NCI-H345 (cell line): ENCODE measurements at regions not wholly inside any gene's neighbourhood (a gene's known extent, or its start where the extent isn't known, plus 50 kb on each side); places are given as distances from the start of the nearest gene placed in this dataset.

Source experiments
- DNase-seq: peaks from one replicate; lab custom pipeline; 2025; lab: John Stamatoyannopoulos, UW

DNA sequence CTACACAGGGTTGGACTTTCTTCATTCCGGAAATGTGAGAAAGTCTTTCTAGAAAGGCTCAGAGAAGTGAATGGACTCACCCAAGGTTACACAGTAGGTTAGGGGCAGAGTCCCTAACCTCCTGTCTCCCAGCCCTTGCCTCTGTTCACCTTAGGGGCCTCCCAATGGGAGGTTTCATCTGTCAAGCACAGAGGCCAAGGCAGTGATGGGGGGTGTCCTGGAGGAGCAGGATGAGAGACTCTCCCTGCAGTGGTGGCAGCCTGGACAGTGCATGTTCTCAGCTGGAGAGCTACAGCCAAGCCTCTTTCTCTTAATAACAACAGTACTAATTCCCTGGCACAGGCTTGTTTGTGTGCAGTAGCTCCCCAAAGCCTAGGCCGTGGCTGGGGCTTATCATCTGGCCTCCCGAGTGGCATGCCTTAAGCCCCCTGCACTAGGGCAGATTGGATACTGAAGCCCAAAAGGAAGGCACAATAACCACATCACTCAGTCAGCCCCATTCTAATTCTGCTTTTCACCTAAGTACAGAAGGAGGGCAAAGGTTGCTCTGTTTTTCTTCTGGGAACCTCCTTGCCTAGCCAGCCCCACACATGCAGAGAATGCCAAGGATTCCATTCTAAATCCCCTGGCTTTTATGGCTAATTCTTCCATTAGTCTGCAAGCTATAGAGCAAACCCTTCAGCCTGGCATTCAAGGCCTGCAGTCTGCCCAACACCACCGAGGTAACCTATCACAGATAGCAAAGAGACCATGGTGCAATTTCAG is 50.2 kb upstream of the XPA start:
- DNase-seq: no peak

- DNase-seq: no peak
These were observed 51.4 kb upstream of the XPA start for GRCh38 chr9:97748525-97748924.

DNA sequence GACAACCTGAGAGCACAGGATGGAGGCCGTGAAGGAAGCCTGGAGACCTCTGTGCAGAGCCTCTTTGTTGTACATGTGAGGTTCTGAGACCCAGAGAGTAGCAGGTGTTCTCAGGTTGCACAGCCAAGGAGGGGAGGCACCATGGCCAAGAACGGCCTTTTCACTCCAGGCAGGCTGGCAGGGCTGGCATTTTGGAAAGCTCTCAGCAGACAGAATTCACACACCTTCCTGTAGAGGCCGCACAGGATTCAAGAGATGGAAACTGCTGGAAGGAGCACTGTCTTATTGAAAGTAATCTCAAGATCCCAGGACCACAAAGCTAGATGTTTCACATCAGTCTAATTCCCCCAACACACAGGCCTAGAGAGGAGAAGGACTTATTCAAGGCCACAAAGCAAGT is 52.8 kb upstream of the XPA start:
- DNase-seq: no peak

DNA sequence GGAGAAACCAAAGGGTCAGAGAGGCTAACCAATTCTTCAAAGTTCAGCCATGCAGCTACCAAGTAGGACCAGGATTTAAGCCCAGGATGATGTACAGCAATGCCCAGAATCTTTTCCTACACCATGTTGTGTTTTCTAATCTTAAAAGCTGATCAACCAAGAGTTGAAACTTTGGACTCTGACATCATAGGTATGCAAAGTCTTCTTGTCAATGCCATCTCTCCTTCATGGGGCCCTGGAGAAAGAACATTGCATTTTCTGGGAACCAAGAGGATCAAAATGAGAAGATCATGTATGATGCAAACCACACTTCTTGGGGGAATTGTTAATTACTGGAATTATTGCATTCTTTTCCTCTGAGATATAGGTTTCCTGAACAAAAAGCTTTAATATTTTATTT is 54.4 kb upstream of the XPA start:
- DNase-seq: no peak

- no peak for DNase-seq
These were observed 55.1 kb upstream of the XPA start for GRCh38 chr9:97752274-97752673.

- DNase-seq: no peak
These were observed 56.2 kb upstream of the XPA start for GRCh38 chr9:97753364-97753763.

DNA sequence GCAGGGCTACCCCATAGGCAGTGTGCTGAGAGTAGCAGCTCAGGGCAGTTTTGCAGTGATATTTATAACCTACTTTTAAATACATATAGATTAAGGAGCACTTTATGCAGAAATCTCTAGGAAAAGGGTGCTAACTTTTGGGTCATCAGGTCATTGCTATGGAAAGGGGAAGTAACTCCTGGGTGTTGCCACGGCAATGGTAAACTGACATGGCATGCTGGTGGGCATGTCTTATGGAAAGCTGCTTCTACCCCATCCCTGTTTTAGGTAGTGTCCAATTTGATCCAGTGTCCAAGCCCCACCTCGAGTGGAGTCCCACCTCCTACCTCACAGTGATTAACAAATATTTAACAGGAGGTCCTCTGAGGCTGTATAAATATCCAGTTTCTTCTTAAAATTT is 56.8 kb upstream of the XPA start:
- no peak for DNase-seq

GRCh38 chr9:97755618-97756267 is 58.6 kb upstream of the XPA start:
- no peak for DNase-seq

- no peak for DNase-seq
These were observed 59.9 kb upstream of the XPA start for GRCh38 chr9:97756991-97757390.

DNA sequence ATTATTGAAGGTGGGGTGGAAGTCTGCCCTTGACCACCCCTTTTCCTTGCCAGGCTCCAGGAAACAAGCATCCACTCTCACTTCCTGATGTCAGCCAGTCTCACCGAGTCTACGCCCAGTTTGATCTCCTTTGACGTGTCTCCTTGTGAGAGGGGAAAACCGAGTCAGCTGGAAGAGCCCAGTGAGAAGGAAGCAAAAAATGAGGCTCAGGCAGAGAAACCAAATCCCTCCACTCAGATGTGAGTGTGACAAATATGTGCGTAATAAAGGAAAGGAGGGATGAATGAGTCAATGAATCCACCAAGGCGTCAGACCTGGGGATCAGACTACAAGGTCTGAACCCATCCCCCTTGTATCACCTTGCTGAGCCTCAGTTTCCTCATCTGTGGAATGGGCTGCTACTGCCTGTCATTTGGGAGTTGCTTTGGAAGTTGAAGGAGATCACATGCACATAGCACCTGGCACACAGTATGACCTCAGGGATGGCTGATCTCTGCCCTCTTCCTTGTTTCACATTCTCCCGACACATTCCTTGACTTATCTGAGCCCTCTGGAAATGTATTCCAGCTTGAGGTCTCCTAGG is 61.3 kb upstream of the XPA start:
- DNase-seq: no peak

GRCh38 chr9:97759581-97760288 is 62.6 kb upstream of the XPA start:
- DNase-seq: no peak

GRCh38 chr9:97761056-97761598 is 64.0 kb upstream of the XPA start:
- DNase-seq: no peak

- no peak for DNase-seq
These were observed 64.7 kb upstream of the XPA start for GRCh38 chr9:97761879-97762278.

DNA sequence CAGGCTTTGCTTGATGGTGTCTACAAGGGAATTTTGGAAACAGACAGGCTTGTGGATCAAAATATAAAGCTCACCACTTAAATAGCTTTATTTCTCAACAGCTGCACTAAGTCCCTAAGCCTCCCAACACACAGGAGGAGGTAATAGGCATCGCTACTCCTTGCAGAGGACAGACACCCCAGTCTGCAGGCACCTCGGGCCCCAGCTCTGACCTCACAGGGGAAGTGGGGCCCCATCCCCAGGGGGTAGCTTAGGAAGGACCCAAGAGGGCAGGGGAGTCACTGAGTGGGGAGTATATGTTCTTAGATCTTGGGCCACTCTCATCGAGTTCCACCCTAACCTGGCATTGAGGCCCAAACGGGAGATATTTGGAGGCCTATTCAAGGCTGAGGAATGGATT is 66.7 kb upstream of the XPA start:
- no peak for DNase-seq

- DNase-seq: no peak
These were observed 69.0 kb upstream of the XPA start for GRCh38 chr9:97766092-97766491.

- DNase-seq: no peak
These were observed 69.5 kb upstream of the XPA start for GRCh38 chr9:97766610-97767009.

GRCh38 chr9:97767891-97768290 is 70.8 kb upstream of the XPA start:
- no peak for DNase-seq

- no peak for DNase-seq
These were observed 71.6 kb upstream of the XPA start for GRCh38 chr9:97768746-97769145.

DNA sequence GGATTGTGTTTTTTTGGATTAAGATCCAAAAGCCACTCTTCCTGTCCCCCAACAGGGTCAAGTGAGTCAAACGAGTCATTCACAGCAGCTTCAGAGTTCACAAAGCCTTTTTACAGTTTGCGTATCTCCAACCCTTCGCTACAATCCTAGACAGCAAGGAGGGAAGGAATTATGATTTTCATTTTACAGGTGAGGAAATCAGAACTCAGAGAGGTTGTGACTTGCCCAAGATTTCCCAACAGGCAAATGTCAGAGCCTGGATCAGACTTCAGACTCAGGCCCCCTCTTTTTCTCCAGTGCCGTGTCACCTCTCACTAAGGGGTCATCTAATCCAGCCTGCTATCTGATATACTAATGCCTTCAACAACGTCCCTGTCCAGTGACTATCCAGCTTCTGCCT is 72.1 kb upstream of the XPA start:
- no peak for DNase-seq

- DNase-seq: no peak
These were observed 73.8 kb upstream of the XPA start for GRCh38 chr9:97770808-97771372.

DNA sequence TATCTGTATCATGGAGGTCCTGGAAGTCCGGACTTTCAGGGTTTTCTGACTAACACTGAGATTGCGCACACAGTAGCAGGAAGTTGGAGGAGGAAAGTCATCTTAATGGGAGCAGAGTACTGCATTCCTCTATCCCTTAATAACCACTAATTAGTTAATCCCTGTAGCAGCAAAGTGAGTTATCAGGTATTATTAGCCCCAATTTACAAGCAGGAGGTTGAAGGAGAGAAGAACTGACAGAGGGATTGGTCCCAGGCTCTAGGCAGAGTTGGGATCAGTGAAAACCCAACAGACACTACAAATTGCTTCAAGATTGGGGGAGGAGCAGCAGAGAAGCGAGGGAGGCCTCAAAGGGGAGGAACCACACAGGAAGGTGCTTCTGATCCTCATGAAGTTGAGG is 74.5 kb upstream of the XPA start:
- no peak for DNase-seq

- DNase-seq: peak; percentile 9
These were observed 75.0 kb upstream of the XPA start for GRCh38 chr9:97772145-97772544.
